Glutamatergic neuron (in vitro differentiated cells): ENCODE measurements at regions not wholly inside any gene's neighbourhood (a gene's known extent, or its start where the extent isn't known, plus 50 kb on each side); places are given as distances from the start of the nearest gene placed in this dataset.

Experiments used
- DNase-seq: peaks from one replicate; pipeline ENCODE4 v3.0.0; 2022
- H3K27ac Mint-ChIP-seq: one replicate; pipeline ENCODE4 v1.8.0; 2020; ENCODE audit warnings: mild to moderate bottlenecking, mixed read lengths, inconsistent platforms; ENCODE audit not compliant: unreplicated experiment
- H3K27me3 Mint-ChIP-seq: one replicate; pipeline ENCODE4 v1.8.0; 2020; ENCODE audit warnings: mild to moderate bottlenecking, moderate library complexity, mixed read lengths, inconsistent platforms; ENCODE audit not compliant: unreplicated experiment
- H3K36me3 Mint-ChIP-seq: one replicate; pipeline ENCODE4 v1.8.0; 2020; ENCODE audit warnings: mild to moderate bottlenecking, mixed read lengths, inconsistent platforms; ENCODE audit not compliant: unreplicated experiment
- H3K4me1 Mint-ChIP-seq: one replicate; pipeline ENCODE4 v1.8.0; 2020; ENCODE audit warnings: mild to moderate bottlenecking, low read depth, mixed read lengths, inconsistent platforms; ENCODE audit not compliant: unreplicated experiment
- H3K4me3 Mint-ChIP-seq: one replicate; pipeline ENCODE4 v1.8.0; 2020; ENCODE audit warnings: mild to moderate bottlenecking, mixed read lengths, inconsistent platforms; ENCODE audit not compliant: unreplicated experiment
- H3K9me3 Mint-ChIP-seq: one replicate; pipeline ENCODE4 v1.8.0; 2020; ENCODE audit warnings: mild to moderate bottlenecking, moderate library complexity, mixed read lengths, inconsistent platforms; ENCODE audit not compliant: unreplicated experiment
- CTCF ChIP-seq: fragments of 200-600 bp; sonication (generic); IDR thresholded peaks from one replicate; pipeline ENCODE4 v1.5.0; 2021; ENCODE audit not compliant: partially characterized antibody, unreplicated experiment

GRCh38 chr1:87787551-87787950, 458.9 kb downstream of the LMO4 start:
- H3K36me3 Mint-ChIP-seq = no peaks in the 10 kb centered on the region
- DNase-seq = no peak
- no peak overlapping the region for H3K27ac Mint-ChIP-seq
- no peaks in the 10 kb centered on the region for H3K4me1 Mint-ChIP-seq
- TF ChIP-seq CTCF = no peak
- no peak overlapping the region for H3K4me3 Mint-ChIP-seq
- no peaks in the 10 kb centered on the region for H3K27me3 Mint-ChIP-seq
- H3K9me3 Mint-ChIP-seq = peaks cover 2% of the 10 kb centered on the region

DNA sequence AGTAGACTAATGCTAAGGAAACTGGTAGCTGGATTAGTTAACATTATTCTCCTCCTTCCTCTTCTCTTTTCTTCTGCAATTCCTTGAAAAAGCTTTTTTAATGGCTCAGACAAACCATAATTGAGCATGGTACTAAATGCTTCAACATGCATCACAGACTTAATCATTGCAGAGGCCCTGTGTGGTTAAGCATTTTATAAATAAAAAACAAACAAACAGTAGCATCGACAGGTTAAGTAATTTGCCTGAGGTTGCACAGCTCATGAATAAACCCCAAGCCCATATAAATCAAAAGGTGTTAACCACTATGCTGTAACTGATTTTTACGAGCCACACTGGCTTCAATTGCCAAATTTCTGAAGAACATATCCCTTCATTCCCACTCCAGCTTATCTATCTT, 462.1 kb downstream of the LMO4 start:
- peaks cover 2% of the 10 kb centered on the region for H3K9me3 Mint-ChIP-seq
- no peaks in the 10 kb centered on the region for H3K36me3 Mint-ChIP-seq
- H3K4me1 Mint-ChIP-seq = no peaks in the 10 kb centered on the region
- no peak overlapping the region for H3K27ac Mint-ChIP-seq
- H3K27me3 Mint-ChIP-seq = no peaks in the 10 kb centered on the region
- DNase-seq = no peak
- no peak overlapping the region for H3K4me3 Mint-ChIP-seq
- TF ChIP-seq CTCF = no peak

- Mint-ChIP-seq H3K36me3 (no peaks in the 10 kb centered on the region), H3K9me3 (peaks cover 2% of the 10 kb centered on the region), H3K27ac (no peak overlapping the region), H3K27me3 (peaks cover 2% of the 10 kb centered on the region), H3K4me1 (no peaks in the 10 kb centered on the region), H3K4me3 (no peak overlapping the region)
- DNase-seq = no peak
- no peak for TF ChIP-seq CTCF
Measured at GRCh38 chr1:87791931-87792740, 463.5 kb downstream of the LMO4 start.

DNA sequence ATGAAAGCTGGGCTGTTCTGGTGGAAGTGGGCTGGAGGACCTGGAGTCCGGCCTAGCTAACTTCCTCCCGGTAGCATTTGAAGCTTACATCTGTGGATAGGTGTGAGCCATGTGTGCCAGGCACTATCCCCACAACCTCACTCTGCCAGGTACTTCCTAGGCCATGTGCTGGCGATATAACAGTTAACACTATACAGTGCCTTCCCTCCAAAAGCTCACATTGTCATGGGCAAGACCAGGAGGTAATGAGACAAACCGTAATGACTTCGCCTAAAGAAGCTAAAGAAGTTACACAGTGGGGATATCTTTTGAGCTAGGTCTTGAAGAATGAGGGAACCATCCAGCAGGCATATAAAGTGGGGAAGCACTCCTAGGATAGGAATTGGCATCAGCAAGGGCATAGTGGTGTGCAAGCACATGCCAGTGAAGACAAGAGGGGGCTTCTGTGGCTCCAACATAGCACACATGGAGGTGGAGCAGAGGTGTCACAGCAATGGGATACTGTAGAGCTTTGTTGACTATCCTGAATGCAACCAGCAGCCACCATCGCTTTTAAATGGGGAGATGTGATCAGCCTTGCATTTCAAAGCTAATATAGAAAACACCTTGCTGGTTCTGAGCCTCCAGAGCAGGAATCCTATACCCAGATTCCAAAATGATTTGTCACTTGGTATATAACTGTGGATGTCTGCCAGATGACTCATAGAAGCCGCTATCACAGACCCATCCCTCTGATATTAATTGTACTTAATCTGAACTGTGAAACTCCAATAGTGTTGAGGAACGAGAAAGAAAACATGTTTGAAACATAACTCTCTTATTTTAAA, 466.3 kb downstream of the LMO4 start:
- H3K9me3 Mint-ChIP-seq = peaks cover 2% of the 10 kb centered on the region
- no peaks in the 10 kb centered on the region for H3K4me1 Mint-ChIP-seq
- H3K27ac Mint-ChIP-seq = no peak overlapping the region
- no peak for TF ChIP-seq CTCF
- peaks cover 2% of the 10 kb centered on the region for H3K27me3 Mint-ChIP-seq
- DNase-seq = no peak
- H3K36me3 Mint-ChIP-seq = no peaks in the 10 kb centered on the region
- no peak overlapping the region for H3K4me3 Mint-ChIP-seq
